ENCODE measurements at regions not wholly inside any gene's neighbourhood (a gene's known extent, or its start where the extent isn't known, plus 50 kb on each side); places are given as distances from the start of the nearest gene placed in this dataset.
"Not testable (repeated sequence)": the region's sequence is repeated elsewhere in the genome, so short reads cannot be mapped to it uniquely, and the experiment has no call there.

DNA sequence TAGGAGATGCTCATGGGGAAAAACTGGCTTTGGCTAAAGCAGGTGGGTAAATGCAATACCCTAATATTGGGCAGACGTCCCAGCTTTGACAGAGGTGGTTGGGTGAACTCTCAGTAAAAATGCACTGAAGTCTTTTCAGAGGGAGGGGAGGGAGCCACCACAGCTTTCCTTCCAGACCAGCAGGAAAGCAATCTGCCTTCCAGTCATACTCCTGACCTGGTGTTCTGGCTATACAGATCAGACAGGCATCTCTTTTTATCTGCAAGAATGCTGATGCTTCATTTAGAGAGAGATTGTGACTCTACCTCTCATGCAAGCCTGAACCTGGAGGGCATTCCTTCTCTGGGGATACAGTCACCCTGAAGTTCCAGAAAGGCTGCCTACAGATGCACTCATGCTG lies 52.6 kb upstream of the ICA1 start:
- DNase-seq: no peak

DNA sequence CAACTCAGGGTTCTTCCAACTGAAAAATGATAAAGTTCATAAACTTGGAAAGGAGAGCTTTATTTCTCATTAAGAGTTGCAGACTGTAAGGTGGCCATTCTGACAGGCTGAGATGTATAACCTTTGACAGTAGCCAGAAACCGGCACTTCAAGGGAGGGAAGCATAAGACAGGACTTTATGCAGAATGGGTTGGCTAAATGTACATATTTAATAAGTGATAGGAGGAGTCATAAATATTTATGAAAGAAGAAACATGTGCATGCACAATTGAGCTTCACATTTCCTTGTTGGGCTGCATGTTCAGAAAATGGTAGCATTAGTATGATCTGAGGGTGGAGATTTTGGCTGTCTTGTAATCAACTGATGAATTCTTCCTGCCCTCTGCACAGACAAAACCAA lies 57.1 kb upstream of the ICA1 start:
- no peak for DNase-seq

DNA sequence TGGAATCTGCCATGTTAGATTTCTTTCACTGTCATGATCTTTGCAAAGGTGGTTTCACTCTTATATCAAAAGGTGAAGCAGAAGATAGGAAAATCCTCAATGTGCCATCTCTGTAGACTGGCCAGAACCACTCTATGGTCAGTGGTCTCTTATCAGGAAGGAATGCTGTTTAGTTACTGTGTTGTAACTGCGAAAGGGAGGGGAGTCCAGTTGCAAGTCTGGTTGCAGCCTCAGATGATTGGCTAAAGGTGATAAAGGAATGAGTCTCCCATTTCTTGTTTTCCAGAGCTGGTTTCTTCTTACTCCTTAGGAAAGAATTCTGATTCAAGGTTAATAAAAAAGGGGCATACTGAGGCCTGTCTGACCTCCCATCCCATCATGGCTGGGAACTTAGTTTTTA lies 58.2 kb upstream of the ICA1 start:
- no peak for DNase-seq

GRCh38 chr7:8321312-8321711 lies 59.3 kb upstream of the ICA1 start:
- no peak for DNase-seq

- no peak for DNase-seq
Observed at GRCh38 chr7:8322667-8323066, 60.7 kb upstream of the ICA1 start.

DNA sequence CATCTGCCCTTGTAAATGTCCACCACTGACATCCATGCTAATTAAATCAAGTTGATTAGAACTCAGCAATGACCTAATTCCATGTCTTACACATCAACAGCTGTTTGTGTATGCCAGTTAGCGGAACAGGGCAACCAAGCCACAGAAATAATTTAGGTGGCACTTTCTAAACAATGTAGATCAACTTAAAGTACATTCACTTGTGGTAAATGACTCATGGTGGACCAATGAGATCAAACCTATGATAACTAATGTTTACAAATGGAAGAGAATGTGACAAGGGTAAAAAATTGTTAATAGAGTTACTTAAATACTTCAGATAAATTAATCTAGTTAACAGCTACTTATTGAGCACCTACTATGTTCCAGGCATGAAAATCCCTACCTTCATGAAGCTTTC lies 63.1 kb upstream of the ICA1 start:
- no peak for DNase-seq

DNA sequence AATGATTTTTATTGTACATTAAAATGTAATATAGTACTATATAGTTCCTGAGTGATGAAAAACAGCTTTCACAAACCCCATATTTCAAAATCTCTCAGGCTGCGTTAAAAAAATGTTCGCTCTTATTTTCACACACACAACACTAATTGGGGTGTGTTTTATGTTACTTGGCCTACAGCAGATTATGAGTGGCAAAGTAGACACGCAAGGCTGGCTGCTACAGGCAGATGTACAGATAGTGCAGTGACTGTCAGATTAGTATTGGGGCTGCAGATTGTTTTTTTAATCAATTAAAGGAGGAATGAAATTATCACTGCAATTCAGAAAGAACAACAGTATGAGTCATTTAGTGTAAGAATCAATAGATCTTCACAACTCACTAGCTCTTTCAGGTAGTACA lies 65.2 kb upstream of the ICA1 start:
- DNase-seq: no peak

GRCh38 chr7:8338206-8338605 lies 76.2 kb upstream of the ICA1 start:
- DNase-seq: no peak

GRCh38 chr7:8343556-8343955 lies 81.6 kb upstream of the ICA1 start:
- no peak for DNase-seq

- DNase-seq: not testable (repeated sequence)
Observed at GRCh38 chr7:8347395-8347794, 85.4 kb upstream of the ICA1 start.

GRCh38 chr7:8351654-8352053 lies 81.8 kb upstream of the NXPH1 start:
- not testable (repeated sequence) for DNase-seq

DNA sequence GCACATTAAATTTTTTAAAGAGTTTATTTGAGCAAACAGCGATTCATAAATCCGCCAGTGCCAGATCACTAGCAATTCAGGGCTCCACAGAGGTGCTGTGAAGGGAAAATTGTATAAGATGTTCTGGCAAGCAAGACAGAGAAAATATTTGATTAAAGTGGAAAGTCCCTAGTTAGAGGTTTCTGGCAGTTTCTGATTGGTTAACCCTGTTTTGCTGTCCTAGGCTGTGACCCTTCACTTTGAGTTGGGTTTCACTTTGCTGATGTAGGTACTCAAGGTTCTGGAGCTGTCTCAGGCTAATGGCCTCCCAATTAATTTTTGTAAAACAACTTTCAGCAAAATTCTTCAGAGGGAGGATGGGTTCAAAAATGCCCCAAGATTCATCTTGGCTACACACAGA lies 79.4 kb upstream of the NXPH1 start:
- DNase-seq: no peak

DNA sequence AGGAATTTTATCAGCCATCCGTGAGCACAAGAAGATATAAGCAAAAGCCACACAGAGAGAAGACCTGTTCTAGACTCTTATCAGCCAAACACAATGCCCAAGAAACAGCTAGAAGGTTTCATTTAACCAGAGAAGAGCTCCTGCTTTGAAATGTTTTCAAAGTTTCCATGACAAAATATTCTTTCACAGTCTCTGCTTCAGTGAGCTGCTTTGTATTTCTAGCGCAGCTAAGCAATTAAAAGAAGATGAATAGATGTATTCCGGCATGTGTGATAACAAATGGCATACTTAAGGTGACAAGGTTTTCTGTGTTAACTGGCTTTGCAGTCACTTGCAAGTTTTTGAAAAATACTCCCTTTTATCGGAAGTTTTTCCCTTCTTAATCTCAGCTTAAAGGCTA lies 78.9 kb upstream of the NXPH1 start:
- DNase-seq: no peak

DNA sequence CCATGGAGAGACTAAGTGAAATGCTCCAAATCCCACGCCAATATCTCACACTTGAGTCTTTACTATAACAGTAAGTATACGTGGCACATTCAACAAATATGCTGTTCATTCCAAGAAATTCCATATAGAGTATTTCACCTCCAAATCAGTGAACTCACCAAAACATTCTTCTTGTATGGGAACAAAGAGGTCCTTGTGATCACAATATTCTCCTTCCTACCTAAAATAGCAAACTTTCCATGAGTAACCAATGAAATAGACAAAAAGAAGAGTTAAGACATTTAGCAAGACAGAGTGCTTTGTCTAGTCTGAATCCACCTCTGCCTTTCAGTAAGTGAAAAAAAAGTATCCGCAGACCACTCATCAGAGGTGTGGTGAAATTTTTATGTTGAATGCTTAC lies 77.3 kb upstream of the NXPH1 start:
- no peak for DNase-seq

DNA sequence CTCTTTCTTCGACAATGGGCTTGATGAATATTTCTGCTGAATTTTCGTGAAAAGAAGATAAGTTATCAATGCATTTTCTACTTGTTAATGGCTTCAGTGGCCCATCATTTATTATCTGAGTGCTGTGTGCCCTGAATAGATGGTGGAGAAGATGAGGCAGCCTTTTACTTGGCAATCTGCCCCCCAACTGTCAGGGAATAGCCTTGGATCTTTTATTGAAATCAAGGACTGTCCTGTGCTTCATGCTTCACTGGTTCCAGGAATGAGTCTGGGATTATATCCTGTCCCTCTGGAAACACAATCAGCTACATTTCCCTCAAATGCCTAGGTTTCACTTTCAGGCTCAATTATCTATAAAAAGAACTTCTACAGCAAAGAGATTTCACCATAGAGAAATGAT lies 75.9 kb upstream of the NXPH1 start:
- no peak for DNase-seq

DNA sequence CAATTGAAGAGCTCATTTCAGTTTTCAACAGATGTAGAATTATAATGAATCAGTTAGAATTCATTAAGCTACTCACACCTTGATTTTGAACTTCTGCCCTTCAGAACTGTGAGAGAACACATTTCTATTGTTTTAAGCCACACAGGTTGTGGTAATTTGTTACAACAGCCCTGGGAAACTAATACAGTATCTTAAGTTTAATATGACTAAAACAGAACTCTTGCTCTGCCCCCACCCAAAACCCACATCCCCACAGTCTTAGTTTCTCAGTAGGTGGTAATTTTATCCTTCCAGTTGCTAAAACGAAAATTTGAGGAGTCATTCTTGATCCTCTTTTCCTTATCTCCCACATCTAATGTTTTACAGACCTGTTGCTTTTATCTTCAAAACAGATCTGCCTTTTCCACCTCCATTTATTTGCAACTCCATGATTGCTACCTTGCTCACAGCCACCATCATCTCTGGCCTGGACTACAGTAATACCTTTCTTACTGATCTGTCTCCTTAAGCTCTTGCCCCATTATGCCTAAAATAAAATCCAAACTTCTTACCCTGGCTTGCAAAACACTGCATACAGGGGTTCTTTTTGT lies 72.8 kb upstream of the NXPH1 start:
- DNase-seq: no peak

DNA sequence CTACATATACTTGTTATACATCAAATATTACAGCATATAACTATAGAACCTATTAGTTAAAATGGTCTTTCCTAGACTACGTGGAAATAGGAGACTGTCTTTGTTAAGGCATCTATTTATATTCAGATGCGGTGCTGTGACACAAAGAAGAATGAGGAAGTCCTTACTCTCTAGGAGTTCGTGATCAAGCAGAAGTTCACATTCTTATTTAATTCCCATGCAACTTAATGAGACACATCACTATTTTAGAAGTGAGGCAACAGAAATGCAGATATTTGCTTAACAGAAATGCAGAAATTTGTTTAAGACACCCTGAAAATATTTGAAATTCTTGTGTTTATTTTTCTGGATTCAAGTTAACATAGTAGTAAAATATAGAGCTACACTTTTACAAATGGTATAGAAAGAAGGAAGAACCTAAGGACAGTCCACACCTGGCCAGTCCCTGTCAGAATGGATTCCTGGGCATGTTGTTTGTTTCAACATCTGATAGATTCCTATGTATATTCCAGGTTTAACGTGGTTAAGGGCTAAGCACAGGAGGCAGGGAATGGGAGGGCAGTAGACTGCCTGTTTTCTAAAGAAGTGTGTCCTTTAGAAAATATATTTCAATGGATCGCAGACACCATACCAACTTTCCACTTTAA lies 70.6 kb upstream of the NXPH1 start:
- no peak for DNase-seq

DNA sequence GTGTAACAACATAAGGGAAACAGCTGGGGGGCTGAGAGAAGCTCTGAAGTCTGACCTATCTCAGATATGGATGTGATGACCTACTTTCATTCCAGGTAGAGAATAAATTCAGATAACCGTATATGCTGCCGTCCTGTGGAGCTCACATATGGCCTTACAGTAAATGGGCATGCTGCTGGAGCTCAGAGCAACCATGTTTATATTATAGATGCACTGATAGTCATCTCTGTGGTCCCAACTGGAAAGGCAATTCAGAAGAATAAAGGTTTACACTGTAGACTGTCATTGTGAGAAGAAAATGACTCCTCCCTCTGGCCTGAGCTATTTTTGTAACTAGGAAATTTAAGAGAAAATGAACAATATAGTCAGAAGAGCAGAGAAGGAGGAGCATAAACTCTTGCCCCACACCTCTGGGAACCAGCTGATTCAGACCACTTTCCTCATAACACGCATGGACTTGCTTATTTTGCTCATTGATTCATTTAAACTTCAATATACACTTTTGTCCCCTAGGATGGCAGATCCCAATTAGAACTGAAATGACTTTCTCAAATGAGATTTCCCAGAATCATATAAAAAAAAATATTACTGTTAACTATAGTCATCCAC lies 69.9 kb upstream of the NXPH1 start:
- no peak for DNase-seq

DNA sequence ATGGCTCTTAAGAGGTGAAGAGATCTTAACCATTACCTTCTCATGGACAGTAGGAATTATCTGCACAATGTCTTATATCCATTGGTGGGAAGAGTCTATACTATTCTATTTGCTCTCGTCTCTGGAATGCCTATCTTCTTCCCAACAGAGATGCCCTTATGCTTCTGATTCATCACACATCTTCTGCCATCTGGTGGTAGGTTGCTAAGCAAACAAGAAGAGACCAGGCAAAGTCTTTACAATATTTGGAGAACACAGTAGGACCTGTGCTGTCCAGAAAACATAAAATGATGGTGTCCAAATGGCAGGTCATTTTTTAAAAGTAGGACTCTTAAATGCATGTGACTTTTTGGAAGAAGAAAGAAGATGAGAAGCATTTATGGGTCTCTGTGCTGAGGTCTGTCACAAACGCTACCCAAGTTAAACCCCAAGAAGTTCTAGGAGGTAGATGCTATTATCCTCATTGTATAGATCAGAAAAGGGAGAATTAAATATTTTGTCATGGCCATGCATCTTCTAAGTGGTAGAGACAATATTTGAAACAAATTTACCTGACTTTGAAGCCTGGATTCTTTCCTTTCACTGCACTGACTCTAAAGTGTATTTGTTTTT lies 67.8 kb upstream of the NXPH1 start:
- peak; percentile 40 for DNase-seq

DNA sequence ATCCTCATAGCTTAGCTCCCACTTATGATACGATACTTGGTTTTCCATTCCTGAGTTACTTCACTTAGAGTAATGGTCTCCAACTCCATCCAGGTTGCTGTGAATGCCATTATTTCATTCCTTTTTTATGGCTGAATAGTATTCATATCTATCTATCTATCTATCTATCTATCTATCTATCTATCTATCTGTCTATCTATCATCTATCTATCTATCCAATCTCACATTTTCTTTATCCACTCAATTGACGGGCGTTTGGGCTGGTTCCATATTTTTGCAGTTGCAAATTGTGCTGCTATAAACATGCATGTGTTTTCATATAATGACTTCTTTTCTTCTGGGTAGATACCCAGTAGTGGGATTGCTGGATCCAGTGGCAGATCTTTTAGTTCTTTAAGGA lies 65.4 kb upstream of the NXPH1 start:
- DNase-seq: not testable (repeated sequence)

DNA sequence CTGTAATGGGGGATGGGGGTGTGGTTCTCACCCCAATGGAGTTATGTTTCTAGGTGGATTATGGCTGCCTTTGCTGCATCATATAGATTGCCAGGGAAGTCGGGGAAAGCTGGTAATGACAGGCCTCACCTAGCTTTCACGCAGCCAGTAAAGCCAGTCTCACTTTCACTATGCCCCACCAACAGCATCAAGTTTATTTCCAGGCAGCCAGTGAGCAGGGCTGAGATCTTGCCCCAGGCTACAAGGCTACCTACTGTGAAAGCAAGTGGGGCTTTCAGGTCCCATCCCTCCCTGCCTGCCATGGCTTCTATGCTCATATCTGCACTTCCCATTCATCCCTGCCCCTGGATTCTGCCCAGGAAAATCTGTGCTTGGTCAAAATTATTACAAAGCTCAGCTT lies 61.7 kb upstream of the NXPH1 start:
- DNase-seq: no peak

DNA sequence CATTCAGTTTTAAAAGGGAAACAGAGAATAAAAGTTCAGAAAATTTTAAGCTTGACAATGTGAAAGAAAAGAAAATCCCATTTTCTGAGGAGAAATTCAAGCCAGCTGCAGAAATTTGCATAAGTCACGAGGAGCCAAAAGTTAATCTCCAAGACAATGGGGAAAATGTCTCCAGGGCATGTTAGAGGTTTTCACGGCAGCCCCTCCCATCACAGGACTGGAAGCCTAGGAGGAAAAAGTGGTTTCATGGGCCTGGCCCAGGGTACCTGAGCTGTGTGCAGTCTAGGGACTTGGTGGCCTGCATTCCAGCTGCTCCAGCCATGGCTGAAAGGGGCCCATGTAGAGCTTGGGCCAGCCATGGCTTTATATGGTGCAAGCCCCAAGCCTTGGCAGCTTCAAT lies 59.6 kb upstream of the NXPH1 start:
- DNase-seq: no peak

GRCh38 chr7:8378349-8379019 lies 54.9 kb upstream of the NXPH1 start:
- no peak for DNase-seq

DNA sequence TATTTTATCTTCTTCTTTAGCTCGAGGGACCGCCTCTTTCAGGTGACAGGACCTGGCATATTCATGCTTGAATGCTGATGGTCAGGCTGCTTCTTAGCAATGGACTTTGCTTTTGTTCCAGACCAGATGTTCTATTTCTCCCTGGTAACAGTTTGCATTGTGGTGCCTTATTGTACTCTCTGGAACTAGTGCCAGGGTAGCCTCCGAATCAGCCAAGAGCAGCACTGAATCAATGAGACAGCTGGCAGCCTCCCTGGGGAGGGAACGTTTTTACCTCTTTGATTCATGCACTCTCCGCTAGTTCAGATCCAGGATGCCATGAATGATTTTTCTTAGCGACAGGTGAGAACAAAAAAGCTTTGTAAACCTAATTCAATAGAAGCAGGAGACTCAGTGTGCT lies 54.1 kb upstream of the NXPH1 start:
- peak; percentile 73 for DNase-seq
